Skeletal muscle satellite cell (primary cell): ENCODE measurements at regions not wholly inside any gene's neighbourhood (a gene's known extent, or its start where the extent isn't known, plus 50 kb on each side); places are given as distances from the start of the nearest gene placed in this dataset.
"Not testable (repeated sequence)": the region's sequence is repeated elsewhere in the genome, so short reads cannot be mapped to it uniquely, and the experiment has no call there.

Experiments used
- H3K27me3 ChIP-seq: 2 replicates; pipeline ENCODE4 v1.7.0; 2013; ENCODE audit warnings: low read length; ENCODE audit not compliant: control insufficient read depth, insufficient read depth
- H3K36me3 ChIP-seq: 2 replicates; pipeline ENCODE4 v1.7.0; 2013; ENCODE audit warnings: mild to moderate bottlenecking, control low read depth, low read length; ENCODE audit not compliant: insufficient read depth
- H3K4me1 ChIP-seq: 2 replicates; pipeline ENCODE4 v1.7.0; 2013; ENCODE audit warnings: low read length; ENCODE audit not compliant: control insufficient read depth, insufficient read depth
- H3K4me2 ChIP-seq: 2 replicates; pipeline ENCODE4 v1.7.0; 2013; ENCODE audit warnings: mild to moderate bottlenecking, low read length
- H3K4me3 ChIP-seq: 2 replicates; pipeline ENCODE4 v1.7.0; 2013; ENCODE audit warnings: low read length
- H3K9ac ChIP-seq: 2 replicates; pipeline ENCODE4 v1.7.0; 2013; ENCODE audit warnings: mild to moderate bottlenecking, low read depth, low read length, moderate library complexity
- H3K9me3 ChIP-seq: replicated peaks from 2 replicates; pipeline ENCODE4 v1.7.0; 2013; ENCODE audit warnings: mild to moderate bottlenecking, control low read depth, low read length

DNA sequence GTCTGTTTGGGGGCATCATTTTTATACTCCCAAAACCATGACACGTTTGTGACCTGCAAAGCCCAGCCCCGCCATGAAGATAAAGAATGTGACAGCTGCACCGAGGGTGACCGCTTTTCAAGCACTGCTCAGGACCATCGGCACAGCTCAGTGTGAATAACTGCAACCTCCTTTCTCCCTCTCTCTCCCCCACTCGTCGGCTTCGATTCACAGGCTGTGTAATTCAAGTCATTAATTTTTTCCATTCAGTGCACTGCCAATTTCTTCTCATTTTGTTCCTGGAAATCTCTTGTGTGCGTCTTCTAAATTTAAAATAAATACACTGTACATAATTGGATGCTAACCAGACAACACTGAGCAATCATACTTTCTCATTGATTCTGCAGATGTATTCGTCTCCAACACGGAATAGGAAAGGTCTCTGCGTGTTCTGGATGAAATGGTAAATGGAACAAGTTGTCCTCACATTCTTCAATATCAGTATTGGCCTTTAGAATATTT, 260.8 kb downstream of the TTC8 start:
- Histone ChIP-seq H3K9ac (no peak overlapping the region), H3K9me3 (no peaks in the 10 kb centered on the region), H3K36me3 (no peaks in the 10 kb centered on the region), H3K4me1 (no peaks in the 10 kb centered on the region), H3K27me3 (peaks cover 50% of the 10 kb centered on the region), H3K4me2 (no peak overlapping the region), H3K4me3 (no peak overlapping the region)

DNA sequence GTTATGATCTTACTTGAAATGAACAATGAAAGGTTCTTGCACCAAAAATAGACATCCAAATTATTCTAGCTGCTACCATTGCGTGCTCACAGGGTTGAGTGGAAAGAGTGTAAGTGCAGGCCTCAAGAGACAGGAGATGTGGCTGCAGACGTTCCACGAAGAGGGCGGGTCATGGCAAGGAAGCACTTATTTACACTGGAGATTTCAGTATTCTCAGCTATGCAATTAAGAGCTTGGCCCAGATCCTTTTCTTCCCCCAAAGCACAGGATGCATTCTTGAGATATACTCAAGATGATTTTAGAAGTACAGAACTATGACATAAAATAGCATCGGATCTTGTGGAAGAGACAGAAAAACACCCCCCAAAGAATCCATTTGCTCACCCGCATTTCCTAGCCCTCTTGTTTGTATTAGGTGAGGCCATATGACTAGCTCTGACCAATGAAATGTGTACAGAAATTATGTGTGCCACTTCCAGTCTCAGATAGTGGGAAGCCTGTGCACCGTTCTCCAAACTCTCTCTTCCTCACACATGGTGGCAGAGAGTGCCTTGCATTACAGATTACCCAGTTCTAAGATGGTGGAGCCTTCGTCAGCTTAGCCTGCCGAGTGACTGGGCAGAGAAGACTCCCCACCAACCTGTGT, 261.4 kb downstream of the TTC8 start:
- H3K36me3 ChIP-seq: no peaks in the 10 kb centered on the region
- no peak overlapping the region for H3K9ac ChIP-seq
- no peak overlapping the region for H3K4me2 ChIP-seq
- H3K4me1 ChIP-seq: no peaks in the 10 kb centered on the region
- H3K27me3 ChIP-seq: peaks cover 48% of the 10 kb centered on the region
- H3K4me3 ChIP-seq: no peak overlapping the region
- H3K9me3 ChIP-seq: no peaks in the 10 kb centered on the region

GRCh38 chr14:89088530-89088929, 264.1 kb downstream of the TTC8 start:
- no peak overlapping the region for H3K4me3 ChIP-seq
- H3K27me3 ChIP-seq: peaks cover 40% of the 10 kb centered on the region
- no peaks in the 10 kb centered on the region for H3K36me3 ChIP-seq
- H3K4me1 ChIP-seq: no peaks in the 10 kb centered on the region
- H3K4me2 ChIP-seq: no peak overlapping the region
- no peak overlapping the region for H3K9ac ChIP-seq
- no peaks in the 10 kb centered on the region for H3K9me3 ChIP-seq

GRCh38 chr14:89089330-89089729, 264.9 kb downstream of the TTC8 start:
- Histone ChIP-seq H3K27me3 (peaks cover 37% of the 10 kb centered on the region), H3K36me3 (no peaks in the 10 kb centered on the region), H3K9ac (no peak overlapping the region), H3K4me3 (no peak overlapping the region), H3K9me3 (no peaks in the 10 kb centered on the region), H3K4me2 (no peak overlapping the region), H3K4me1 (no peaks in the 10 kb centered on the region)

DNA sequence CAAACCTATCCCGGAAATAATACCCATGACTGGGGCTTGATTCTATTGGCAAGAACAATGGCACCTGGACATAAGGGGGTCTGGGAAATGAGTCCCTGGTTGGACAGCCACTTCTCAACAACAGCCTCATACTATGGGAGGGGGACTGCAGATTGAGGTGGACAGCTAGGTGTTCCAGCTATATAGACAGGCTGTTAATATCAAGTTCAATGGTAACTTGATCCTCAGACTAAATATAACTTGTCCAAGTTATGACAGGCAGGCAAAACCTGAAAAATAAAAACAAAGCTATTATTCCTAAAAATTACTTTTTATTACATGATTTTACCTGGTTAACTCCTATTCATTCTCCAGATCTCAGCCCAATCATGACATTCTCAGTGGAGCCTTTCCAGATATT, 267.3 kb downstream of the TTC8 start:
- Histone ChIP-seq H3K9me3 (no peaks in the 10 kb centered on the region), H3K36me3 (no peaks in the 10 kb centered on the region), H3K4me2 (no peak overlapping the region), H3K4me1 (no peaks in the 10 kb centered on the region), H3K9ac (no peak overlapping the region), H3K27me3 (peaks cover 19% of the 10 kb centered on the region), H3K4me3 (no peak overlapping the region)

- Histone ChIP-seq H3K9ac (no peak overlapping the region), H3K4me3 (no peak overlapping the region), H3K36me3 (no peaks in the 10 kb centered on the region), H3K9me3 (no peaks in the 10 kb centered on the region), H3K4me2 (no peak overlapping the region), H3K4me1 (no peaks in the 10 kb centered on the region), H3K27me3 (peaks cover 18% of the 10 kb centered on the region)
Observed at GRCh38 chr14:89093083-89093730, 268.8 kb downstream of the TTC8 start.

DNA sequence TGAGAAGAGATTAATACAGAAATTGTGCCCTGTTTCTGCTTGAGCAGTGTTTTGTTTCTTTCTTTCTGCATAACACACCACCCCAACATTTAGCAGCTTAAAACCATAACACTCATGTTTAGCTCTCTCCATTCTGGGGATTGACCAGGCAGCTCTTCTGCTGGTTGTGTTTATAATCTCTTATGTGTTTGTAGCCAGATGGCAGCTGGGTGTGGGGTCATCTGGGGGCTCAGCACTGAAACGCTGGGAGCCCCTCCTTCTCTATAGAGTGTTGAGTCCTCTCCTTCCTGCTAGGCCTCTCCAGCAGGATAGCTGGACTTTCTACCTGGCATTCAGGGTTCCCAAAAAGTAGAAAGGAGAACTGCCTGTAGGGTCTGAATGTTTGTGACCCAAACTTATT, 270.6 kb downstream of the TTC8 start:
- Histone ChIP-seq H3K27me3 (peaks cover 16% of the 10 kb centered on the region), H3K9me3 (no peaks in the 10 kb centered on the region), H3K4me1 (no peaks in the 10 kb centered on the region), H3K4me3 (no peak overlapping the region), H3K36me3 (no peaks in the 10 kb centered on the region), H3K4me2 (no peak overlapping the region), H3K9ac (no peak overlapping the region)

DNA sequence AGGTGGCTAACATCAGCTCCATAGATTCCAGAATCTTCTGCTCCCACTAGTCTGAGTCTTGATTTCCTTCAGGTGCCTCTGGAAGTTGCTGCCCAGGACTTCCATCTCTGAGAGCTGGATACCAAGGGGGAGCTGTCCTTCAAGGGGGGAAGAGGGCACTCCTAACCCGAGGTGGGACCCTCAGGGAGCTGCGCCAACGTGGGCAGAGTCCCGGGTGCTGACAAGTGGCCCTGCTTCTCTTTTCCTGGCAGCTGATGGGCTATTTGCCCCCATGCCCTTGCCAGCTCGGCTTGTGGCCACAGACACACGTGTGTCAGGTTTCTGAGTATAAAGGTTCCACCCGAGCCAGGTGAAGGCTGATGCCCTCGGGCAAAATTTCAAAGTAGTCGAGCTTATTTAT, 272.5 kb downstream of the TTC8 start:
- H3K4me1 ChIP-seq: no peaks in the 10 kb centered on the region
- no peaks in the 10 kb centered on the region for H3K36me3 ChIP-seq
- H3K4me2 ChIP-seq: no peak overlapping the region
- H3K4me3 ChIP-seq: no peak overlapping the region
- no peak overlapping the region for H3K9ac ChIP-seq
- peaks cover 16% of the 10 kb centered on the region for H3K27me3 ChIP-seq
- H3K9me3 ChIP-seq: no peaks in the 10 kb centered on the region

GRCh38 chr14:89098254-89098653, 273.8 kb downstream of the TTC8 start:
- Histone ChIP-seq H3K4me2 (no peak overlapping the region), H3K9ac (no peak overlapping the region), H3K9me3 (no peaks in the 10 kb centered on the region), H3K36me3 (no peaks in the 10 kb centered on the region), H3K4me3 (no peak overlapping the region), H3K4me1 (no peaks in the 10 kb centered on the region), H3K27me3 (peaks cover 18% of the 10 kb centered on the region)

- H3K4me3 ChIP-seq, H3K4me1 ChIP-seq, H3K9me3 ChIP-seq, H3K36me3 ChIP-seq, H3K4me2 ChIP-seq, H3K9ac ChIP-seq: not testable (repeated sequence)
- H3K27me3 ChIP-seq: peaks cover 15% of the 10 kb centered on the region
Observed at GRCh38 chr14:89104171-89104817, 279.8 kb downstream of the TTC8 start.

- not testable (repeated sequence) for H3K4me2 ChIP-seq, H3K4me1 ChIP-seq, H3K9me3 ChIP-seq, H3K36me3 ChIP-seq, H3K4me3 ChIP-seq, H3K9ac ChIP-seq
- H3K27me3 ChIP-seq: peaks cover 15% of the 10 kb centered on the region
Observed at GRCh38 chr14:89104861-89105260, 280.4 kb downstream of the TTC8 start.
